ENCODE measurements at regions not wholly inside any gene's neighbourhood (a gene's known extent, or its start where the extent isn't known, plus 50 kb on each side); places are given as distances from the start of the nearest gene placed in this dataset.

- H3K9me3 ChIP-seq (ENCODE audit: severe bottlenecking) = no peaks in the 10 kb centered on the region
- no peak for TF ChIP-seq CTCF (IDR thresholded peaks at IDR 0.05; ENCODE audit: low read depth, low read length)
- no peak for DNase-seq
- H3K4me3 ChIP-seq (ENCODE audit: low read depth, low read length) = no peak overlapping the region
- H3K36me3 ChIP-seq = no peaks in the 10 kb centered on the region
- no peak overlapping the region for H3K27ac ChIP-seq
- H3K27me3 ChIP-seq (ENCODE audit: insufficient read depth, low read depth, severe bottlenecking) = no peaks in the 10 kb centered on the region
Observed at GRCh38 chr6:122124908-122125307, 274.5 kb upstream of the HSF2 start.

GRCh38 chr6:122126894-122127293, 272.6 kb upstream of the HSF2 start:
- no peaks in the 10 kb centered on the region for H3K36me3 ChIP-seq
- no peaks in the 10 kb centered on the region for H3K9me3 ChIP-seq (ENCODE audit: severe bottlenecking)
- TF ChIP-seq CTCF (IDR thresholded peaks at IDR 0.05; ENCODE audit: low read depth, low read length) = no peak
- no peak overlapping the region for H3K4me3 ChIP-seq (ENCODE audit: low read depth, low read length)
- H3K27me3 ChIP-seq (ENCODE audit: insufficient read depth, low read depth, severe bottlenecking) = no peaks in the 10 kb centered on the region
- no peak overlapping the region for H3K27ac ChIP-seq
- DNase-seq = no peak

GRCh38 chr6:122128445-122128844, 271.0 kb upstream of the HSF2 start:
- Histone ChIP-seq H3K9me3 (ENCODE audit: severe bottlenecking) (no peaks in the 10 kb centered on the region), H3K27ac (no peak overlapping the region), H3K36me3 (no peaks in the 10 kb centered on the region), H3K4me3 (ENCODE audit: low read depth, low read length) (no peak overlapping the region), H3K27me3 (ENCODE audit: insufficient read depth, low read depth, severe bottlenecking) (no peaks in the 10 kb centered on the region)
- TF ChIP-seq CTCF (IDR thresholded peaks at IDR 0.05; ENCODE audit: low read depth, low read length) = no peak
- peak; percentile 11 for DNase-seq

- no peaks in the 10 kb centered on the region for H3K36me3 ChIP-seq
- H3K4me3 ChIP-seq (ENCODE audit: low read depth, low read length) = no peak overlapping the region
- no peak overlapping the region for H3K27ac ChIP-seq
- TF ChIP-seq CTCF (IDR thresholded peaks at IDR 0.05; ENCODE audit: low read depth, low read length) = no peak
- no peaks in the 10 kb centered on the region for H3K27me3 ChIP-seq (ENCODE audit: insufficient read depth, low read depth, severe bottlenecking)
- no peaks in the 10 kb centered on the region for H3K9me3 ChIP-seq (ENCODE audit: severe bottlenecking)
- DNase-seq = no peak
Observed at GRCh38 chr6:122129313-122130025, 270.0 kb upstream of the HSF2 start.

GRCh38 chr6:122130026-122130348, 269.5 kb upstream of the HSF2 start:
- DNase-seq = no peak

More at GRCh38 chr6:122130026-122130348, 269.5 kb upstream of the HSF2 start:
- H3K27ac ChIP-seq = no peak overlapping the region
- no peak for TF ChIP-seq CTCF (IDR thresholded peaks at IDR 0.05; ENCODE audit: low read depth, low read length)
- no peaks in the 10 kb centered on the region for H3K27me3 ChIP-seq (ENCODE audit: insufficient read depth, low read depth, severe bottlenecking)
- H3K9me3 ChIP-seq (ENCODE audit: severe bottlenecking) = no peaks in the 10 kb centered on the region
- H3K4me3 ChIP-seq (ENCODE audit: low read depth, low read length) = no peak overlapping the region
- H3K36me3 ChIP-seq = no peaks in the 10 kb centered on the region

All from WERI-Rb-1 (cell line).